ENCODE measurements at regions not wholly inside any gene's neighbourhood (a gene's known extent, or its start where the extent isn't known, plus 50 kb on each side); places are given as distances from the start of the nearest gene placed in this dataset.

DNA sequence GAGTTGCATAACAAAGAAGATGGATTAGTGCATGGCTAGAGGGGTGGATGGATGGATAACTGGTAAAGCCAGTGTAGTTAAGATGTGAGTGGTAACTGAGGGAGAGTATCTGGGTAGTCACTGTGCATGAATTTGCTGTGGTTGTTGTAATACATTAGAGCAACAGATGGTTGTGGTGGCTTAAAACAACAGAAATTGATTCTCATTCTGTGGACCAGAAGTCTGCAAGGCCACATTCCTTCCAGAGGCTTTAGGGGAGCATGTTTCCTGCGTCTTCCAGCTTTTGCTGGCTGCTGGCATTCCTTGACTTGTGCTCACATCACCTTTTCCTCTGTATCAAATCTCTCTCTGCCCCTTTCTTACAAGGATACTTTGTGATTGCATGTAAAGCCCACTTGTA, 155.4 kb downstream of the ASB1 start:
- Histone ChIP-seq H3K9me3 (ENCODE audit: control insufficient read depth in 2 of 2, insufficient read depth in 1 of 2, low read length in 1 of 2) (no peaks in the 10 kb centered on the region), H3K36me3 (ENCODE audit: control insufficient read depth in 2 of 2, insufficient read depth in 2 of 2, low read length in 1 of 2) (no peaks in the 10 kb centered on the region), H3K4me1 (ENCODE audit: control insufficient read depth in 2 of 2, insufficient read depth in 2 of 2, low read length in 2 of 2) (no peaks in the 10 kb centered on the region), H3K27ac (ENCODE audit: low read depth in 1 of 2, low read length in 1 of 2) (no peak overlapping the region), H3K4me3 (ENCODE audit: low read length in 2 of 2) (no peak overlapping the region), H3K27me3 (ENCODE audit: control insufficient read depth in 2 of 2, insufficient read depth in 1 of 2, low read length in 1 of 2) (no peaks in the 10 kb centered on the region)
- no peak for DNase-seq (ENCODE audit: low read depth in 6 of 9, low spot score in 9 of 9)
- WGBS: 90% methylated on average over 1 of the region's 1 CpG

GRCh38 chr2:238584617-238585016, 157.9 kb downstream of the ASB1 start:
- Histone ChIP-seq H3K4me1 (ENCODE audit: control insufficient read depth in 2 of 2, insufficient read depth in 2 of 2, low read length in 2 of 2) (no peaks in the 10 kb centered on the region), H3K4me3 (ENCODE audit: low read length in 2 of 2) (no peak overlapping the region), H3K27ac (ENCODE audit: low read depth in 1 of 2, low read length in 1 of 2) (no peak overlapping the region), H3K27me3 (ENCODE audit: control insufficient read depth in 2 of 2, insufficient read depth in 1 of 2, low read length in 1 of 2) (no peaks in the 10 kb centered on the region), H3K36me3 (ENCODE audit: control insufficient read depth in 2 of 2, insufficient read depth in 2 of 2, low read length in 1 of 2) (no peaks in the 10 kb centered on the region), H3K9me3 (ENCODE audit: control insufficient read depth in 2 of 2, insufficient read depth in 1 of 2, low read length in 1 of 2) (no peaks in the 10 kb centered on the region)
- 96% methylated on average over 4 of the region's 4 CpGs for WGBS
- no peak for DNase-seq (ENCODE audit: low read depth in 6 of 9, low spot score in 9 of 9)

GRCh38 chr2:238585836-238586821, 159.4 kb downstream of the ASB1 start:
- Histone ChIP-seq H3K36me3 (ENCODE audit: control insufficient read depth in 2 of 2, insufficient read depth in 2 of 2, low read length in 1 of 2) (no peaks in the 10 kb centered on the region), H3K27me3 (ENCODE audit: control insufficient read depth in 2 of 2, insufficient read depth in 1 of 2, low read length in 1 of 2) (no peaks in the 10 kb centered on the region), H3K9me3 (ENCODE audit: control insufficient read depth in 2 of 2, insufficient read depth in 1 of 2, low read length in 1 of 2) (no peaks in the 10 kb centered on the region), H3K27ac (ENCODE audit: low read depth in 1 of 2, low read length in 1 of 2) (no peak overlapping the region), H3K4me1 (ENCODE audit: control insufficient read depth in 2 of 2, insufficient read depth in 2 of 2, low read length in 2 of 2) (no peaks in the 10 kb centered on the region), H3K4me3 (ENCODE audit: low read length in 2 of 2) (no peak overlapping the region)
- 81% methylated on average over 34 of the region's 34 CpGs for WGBS
- DNase-seq (ENCODE audit: low read depth in 6 of 9, low spot score in 9 of 9): no peak

DNA sequence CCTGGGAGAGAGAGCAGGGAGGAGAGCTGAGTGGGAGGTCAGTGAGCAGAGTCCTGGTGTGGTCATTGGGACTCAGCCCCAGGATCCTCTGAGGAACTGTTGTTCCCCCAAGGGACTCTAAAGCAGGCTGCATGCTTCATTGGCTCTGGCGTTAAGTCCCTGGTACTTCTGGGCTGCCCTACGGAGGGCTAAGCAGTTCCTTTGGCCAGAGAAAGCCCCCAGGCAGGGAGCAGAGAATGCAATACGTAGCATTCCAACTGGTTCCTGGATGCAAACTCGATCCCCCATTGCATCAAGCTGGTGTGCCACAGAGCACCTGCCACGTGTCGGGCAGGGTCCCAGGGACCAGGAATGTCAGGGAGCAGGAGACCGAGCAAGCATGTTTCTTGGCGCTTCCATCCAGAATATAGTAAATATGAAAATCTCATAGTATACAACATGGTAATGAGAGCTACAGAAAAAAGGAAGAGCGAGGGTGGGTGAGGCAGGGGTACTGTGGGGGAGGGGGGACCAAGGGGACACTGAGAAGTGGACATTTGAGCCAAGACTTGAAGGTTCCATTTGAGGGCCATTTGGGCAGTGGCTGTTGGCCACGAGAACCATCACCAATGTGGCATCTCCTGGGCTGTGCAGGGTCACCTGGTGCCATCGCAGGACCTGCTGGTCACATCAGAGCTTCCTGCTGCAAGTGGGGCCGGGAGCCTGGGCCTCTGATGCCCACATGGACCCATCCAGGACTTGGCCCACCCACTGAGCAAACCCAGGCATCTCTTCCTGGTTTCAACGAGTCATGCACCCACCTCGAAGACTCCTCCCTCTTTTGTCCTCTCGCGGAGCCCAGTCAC, 160.4 kb downstream of the ASB1 start:
- Histone ChIP-seq H3K9me3 (ENCODE audit: control insufficient read depth in 2 of 2, insufficient read depth in 1 of 2, low read length in 1 of 2) (no peaks in the 10 kb centered on the region), H3K36me3 (ENCODE audit: control insufficient read depth in 2 of 2, insufficient read depth in 2 of 2, low read length in 1 of 2) (no peaks in the 10 kb centered on the region), H3K27me3 (ENCODE audit: control insufficient read depth in 2 of 2, insufficient read depth in 1 of 2, low read length in 1 of 2) (no peaks in the 10 kb centered on the region), H3K4me1 (ENCODE audit: control insufficient read depth in 2 of 2, insufficient read depth in 2 of 2, low read length in 2 of 2) (no peaks in the 10 kb centered on the region), H3K27ac (ENCODE audit: low read depth in 1 of 2, low read length in 1 of 2) (no peak overlapping the region), H3K4me3 (ENCODE audit: low read length in 2 of 2) (no peak overlapping the region)
- WGBS: 92% methylated on average over 16 of the region's 16 CpGs
- DNase-seq (ENCODE audit: low read depth in 6 of 9, low spot score in 9 of 9): no peak

DNA sequence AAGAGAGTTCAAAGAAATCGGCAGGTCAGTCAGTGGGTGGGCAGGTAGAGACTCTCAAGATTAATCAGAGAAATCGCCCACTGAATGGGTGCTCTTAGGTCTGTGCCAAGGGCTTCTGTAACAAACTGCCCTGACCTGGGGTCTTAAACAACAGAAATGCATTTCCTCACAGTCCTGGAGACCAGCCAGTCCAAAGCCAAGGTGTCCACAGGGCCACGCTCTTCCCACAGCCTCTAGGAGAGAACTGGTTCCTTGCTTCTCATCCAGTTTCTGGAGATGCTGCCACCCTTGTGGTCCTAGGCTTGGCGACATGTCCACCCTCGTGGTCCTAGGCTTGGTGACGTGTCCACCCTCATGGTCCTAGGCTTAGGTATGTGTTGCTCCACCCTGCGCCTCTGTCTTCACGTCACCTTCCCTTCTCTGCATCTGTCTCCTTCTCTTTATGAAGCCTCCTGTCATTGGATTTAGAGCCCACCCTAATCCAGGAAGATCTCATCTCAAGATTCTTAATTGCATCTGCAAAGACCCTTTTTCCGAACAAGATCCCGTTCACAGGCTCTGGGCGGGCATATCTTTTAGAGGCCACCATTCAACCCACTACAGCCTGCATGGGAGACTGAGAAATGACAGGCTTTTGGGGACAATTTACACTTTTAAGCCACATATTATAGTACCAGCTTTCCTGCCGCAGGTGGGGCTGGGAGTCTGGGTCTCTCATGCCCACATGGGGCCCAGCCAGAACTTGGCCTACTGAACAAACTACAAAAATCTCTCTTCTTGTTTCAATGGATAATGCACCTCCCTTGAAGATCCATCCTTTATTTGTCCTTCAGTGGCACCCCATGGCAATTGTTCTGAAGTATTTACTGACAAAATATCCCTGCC, 161.3 kb downstream of the ASB1 start:
- Histone ChIP-seq H3K27me3 (ENCODE audit: control insufficient read depth in 2 of 2, insufficient read depth in 1 of 2, low read length in 1 of 2) (no peaks in the 10 kb centered on the region), H3K27ac (ENCODE audit: low read depth in 1 of 2, low read length in 1 of 2) (no peak overlapping the region), H3K36me3 (ENCODE audit: control insufficient read depth in 2 of 2, insufficient read depth in 2 of 2, low read length in 1 of 2) (no peaks in the 10 kb centered on the region), H3K4me3 (ENCODE audit: low read length in 2 of 2) (no peak overlapping the region), H3K9me3 (ENCODE audit: control insufficient read depth in 2 of 2, insufficient read depth in 1 of 2, low read length in 1 of 2) (no peaks in the 10 kb centered on the region), H3K4me1 (ENCODE audit: control insufficient read depth in 2 of 2, insufficient read depth in 2 of 2, low read length in 2 of 2) (no peaks in the 10 kb centered on the region)
- WGBS: 89% methylated on average over 12 of the region's 12 CpGs
- no peak for DNase-seq (ENCODE audit: low read depth in 6 of 9, low spot score in 9 of 9)

GRCh38 chr2:238589591-238590460, 163.1 kb downstream of the ASB1 start:
- 91% methylated on average over 16 of the region's 16 CpGs for WGBS
- Histone ChIP-seq H3K9me3 (ENCODE audit: control insufficient read depth in 2 of 2, insufficient read depth in 1 of 2, low read length in 1 of 2) (no peaks in the 10 kb centered on the region), H3K4me1 (ENCODE audit: control insufficient read depth in 2 of 2, insufficient read depth in 2 of 2, low read length in 2 of 2) (no peaks in the 10 kb centered on the region), H3K36me3 (ENCODE audit: control insufficient read depth in 2 of 2, insufficient read depth in 2 of 2, low read length in 1 of 2) (no peaks in the 10 kb centered on the region), H3K27me3 (ENCODE audit: control insufficient read depth in 2 of 2, insufficient read depth in 1 of 2, low read length in 1 of 2) (no peaks in the 10 kb centered on the region), H3K4me3 (ENCODE audit: low read length in 2 of 2) (no peak overlapping the region), H3K27ac (ENCODE audit: low read depth in 1 of 2, low read length in 1 of 2) (no peak overlapping the region)
- no peak for DNase-seq (ENCODE audit: low read depth in 6 of 9, low spot score in 9 of 9)

DNA sequence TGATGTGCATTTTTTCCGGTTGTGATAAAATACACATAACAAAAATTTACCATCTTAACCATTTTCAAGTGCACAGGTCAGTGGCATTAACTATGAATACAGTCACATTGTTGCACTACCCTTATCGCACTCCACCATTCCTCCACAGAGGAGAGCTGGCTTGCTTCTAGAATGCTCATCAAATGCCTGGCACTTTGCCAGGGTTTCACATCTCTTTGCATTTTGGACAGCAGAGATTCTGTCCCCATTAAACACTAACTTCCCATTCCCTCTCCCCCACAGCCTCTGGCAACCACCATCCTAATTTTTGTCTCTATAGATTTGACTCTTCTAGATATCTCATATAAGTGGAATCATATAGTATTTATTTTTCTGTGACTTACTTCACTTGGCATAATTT, 165.0 kb downstream of the ASB1 start:
- Histone ChIP-seq H3K4me3 (ENCODE audit: low read length in 2 of 2) (no peak overlapping the region), H3K4me1 (ENCODE audit: control insufficient read depth in 2 of 2, insufficient read depth in 2 of 2, low read length in 2 of 2) (no peaks in the 10 kb centered on the region), H3K27me3 (ENCODE audit: control insufficient read depth in 2 of 2, insufficient read depth in 1 of 2, low read length in 1 of 2) (no peaks in the 10 kb centered on the region), H3K9me3 (ENCODE audit: control insufficient read depth in 2 of 2, insufficient read depth in 1 of 2, low read length in 1 of 2) (no peaks in the 10 kb centered on the region), H3K36me3 (ENCODE audit: control insufficient read depth in 2 of 2, insufficient read depth in 2 of 2, low read length in 1 of 2) (no peaks in the 10 kb centered on the region), H3K27ac (ENCODE audit: low read depth in 1 of 2, low read length in 1 of 2) (no peak overlapping the region)
- WGBS: 49% methylated on average over 2 of the region's 2 CpGs
- no peak for DNase-seq (ENCODE audit: low read depth in 6 of 9, low spot score in 9 of 9)

DNA sequence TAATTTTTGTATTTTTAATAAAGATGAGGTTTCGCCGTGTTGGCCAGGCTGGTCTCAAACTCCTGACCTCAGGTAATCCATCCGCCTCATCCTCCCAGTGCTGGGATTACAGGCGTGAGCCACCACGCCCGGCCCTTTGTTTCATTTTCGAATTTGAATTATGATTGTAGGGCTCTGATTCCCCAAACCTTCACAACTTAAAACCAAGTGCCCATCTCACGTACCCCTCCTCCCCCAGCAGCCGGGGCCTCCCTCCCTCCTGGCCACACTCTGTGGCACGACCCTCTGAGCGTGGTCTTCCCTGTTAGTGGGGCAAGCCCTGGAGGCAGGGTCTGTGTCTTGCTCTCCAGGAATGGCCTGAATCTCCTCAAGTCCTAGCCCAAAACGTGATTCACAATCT, 166.5 kb downstream of the ASB1 start:
- Histone ChIP-seq H3K4me1 (ENCODE audit: control insufficient read depth in 2 of 2, insufficient read depth in 2 of 2, low read length in 2 of 2) (no peaks in the 10 kb centered on the region), H3K9me3 (ENCODE audit: control insufficient read depth in 2 of 2, insufficient read depth in 1 of 2, low read length in 1 of 2) (no peaks in the 10 kb centered on the region), H3K36me3 (ENCODE audit: control insufficient read depth in 2 of 2, insufficient read depth in 2 of 2, low read length in 1 of 2) (no peaks in the 10 kb centered on the region), H3K27me3 (ENCODE audit: control insufficient read depth in 2 of 2, insufficient read depth in 1 of 2, low read length in 1 of 2) (no peaks in the 10 kb centered on the region), H3K4me3 (ENCODE audit: low read length in 2 of 2) (no peak overlapping the region), H3K27ac (ENCODE audit: low read depth in 1 of 2, low read length in 1 of 2) (no peak overlapping the region)
- 93% methylated on average over 12 of the region's 12 CpGs for WGBS
- DNase-seq (ENCODE audit: low read depth in 6 of 9, low spot score in 9 of 9): no peak
